ENCODE measurements at regions not wholly inside any gene's neighbourhood (a gene's known extent, or its start where the extent isn't known, plus 50 kb on each side); places are given as distances from the start of the nearest gene placed in this dataset.

GRCh38 chr4:86498863-86499166 lies 95.3 kb upstream of the PTPN13 start:
- H3K36me3 Mint-ChIP-seq (ENCODE audit: low read depth) = no peaks in the 10 kb centered on the region
- TF ChIP-seq, protein P1, sequence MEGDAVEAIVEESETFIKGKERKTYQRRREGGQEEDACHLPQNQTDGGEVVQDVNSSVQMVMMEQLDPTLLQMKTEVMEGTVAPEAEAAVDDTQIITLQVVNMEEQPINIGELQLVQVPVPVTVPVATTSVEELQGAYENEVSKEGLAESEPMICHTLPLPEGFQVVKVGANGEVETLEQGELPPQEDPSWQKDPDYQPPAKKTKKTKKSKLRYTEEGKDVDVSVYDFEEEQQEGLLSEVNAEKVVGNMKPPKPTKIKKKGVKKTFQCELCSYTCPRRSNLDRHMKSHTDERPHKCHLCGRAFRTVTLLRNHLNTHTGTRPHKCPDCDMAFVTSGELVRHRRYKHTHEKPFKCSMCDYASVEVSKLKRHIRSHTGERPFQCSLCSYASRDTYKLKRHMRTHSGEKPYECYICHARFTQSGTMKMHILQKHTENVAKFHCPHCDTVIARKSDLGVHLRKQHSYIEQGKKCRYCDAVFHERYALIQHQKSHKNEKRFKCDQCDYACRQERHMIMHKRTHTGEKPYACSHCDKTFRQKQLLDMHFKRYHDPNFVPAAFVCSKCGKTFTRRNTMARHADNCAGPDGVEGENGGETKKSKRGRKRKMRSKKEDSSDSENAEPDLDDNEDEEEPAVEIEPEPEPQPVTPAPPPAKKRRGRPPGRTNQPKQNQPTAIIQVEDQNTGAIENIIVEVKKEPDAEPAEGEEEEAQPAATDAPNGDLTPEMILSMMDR (conservative IDR thresholded peaks at IDR 0.05) = peak; percentile 7
- no peak for DNase-seq (ENCODE audit: low read depth, low spot score)

DNA sequence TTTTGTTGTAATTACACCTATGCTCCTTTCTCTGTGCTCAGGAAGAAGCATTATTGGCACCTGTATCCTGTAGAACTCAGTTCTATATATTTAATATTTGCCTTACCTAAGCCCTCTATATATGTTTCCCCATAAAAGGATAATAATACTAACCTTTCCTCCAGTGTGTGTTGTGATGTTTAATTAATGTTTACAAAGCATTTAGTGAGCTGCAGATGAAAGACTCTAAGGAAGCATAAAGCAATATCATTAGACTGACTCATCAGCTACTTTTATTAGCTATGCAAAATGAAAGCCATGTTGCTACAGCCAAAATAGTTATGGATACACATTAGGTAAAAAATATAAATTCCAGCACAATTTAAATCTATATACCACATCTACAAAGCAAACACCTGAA lies 93.6 kb upstream of the PTPN13 start:
- no peaks in the 10 kb centered on the region for H3K36me3 Mint-ChIP-seq (ENCODE audit: low read depth)
- H3K27me3 Mint-ChIP-seq (ENCODE audit: low read depth) = no peaks in the 10 kb centered on the region
- H3K4me1 Mint-ChIP-seq = peaks cover 19% of the 10 kb centered on the region
- no peak overlapping the region for H3K27ac Mint-ChIP-seq (ENCODE audit: unreplicated experiment)
- TF ChIP-seq, protein P1 (conservative IDR thresholded peaks at IDR 0.05) = no peak
- H3K9me3 Mint-ChIP-seq = no peaks in the 10 kb centered on the region
- H3K4me3 Mint-ChIP-seq = no peak overlapping the region
- no peak for DNase-seq (ENCODE audit: low read depth, low spot score)

More at GRCh38 chr4:86498863-86499166, 95.3 kb upstream of the PTPN13 start:
- Mint-ChIP-seq H3K4me1 (peaks cover 20% of the 10 kb centered on the region), H3K27me3 (ENCODE audit: low read depth) (no peaks in the 10 kb centered on the region), H3K4me3 (no peak overlapping the region), H3K9me3 (no peaks in the 10 kb centered on the region), H3K27ac (ENCODE audit: unreplicated experiment) (no peak overlapping the region)

DNA sequence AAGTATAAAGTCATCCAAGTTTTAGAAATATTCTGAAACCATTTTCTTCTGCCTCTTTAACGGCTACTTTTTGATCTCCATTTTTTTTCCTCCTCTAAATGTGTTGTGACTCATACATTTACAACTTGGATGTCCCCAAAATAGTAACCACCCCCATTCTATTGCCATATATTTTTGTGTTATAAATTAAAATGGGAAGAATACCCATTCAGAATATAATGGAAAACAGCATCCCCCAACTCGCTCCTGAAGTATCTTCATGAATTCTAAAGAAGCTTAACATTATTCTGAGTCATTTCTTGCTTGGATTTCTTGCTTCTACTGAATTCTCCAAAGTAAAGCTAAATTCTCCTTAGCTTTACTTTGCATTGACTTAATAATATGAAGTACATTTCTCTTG lies 92.0 kb upstream of the PTPN13 start:
- TF ChIP-seq, protein P1 (conservative IDR thresholded peaks at IDR 0.05) = no peak
- no peak for DNase-seq (ENCODE audit: low read depth, low spot score)
- no peak overlapping the region for H3K4me3 Mint-ChIP-seq
- no peak overlapping the region for H3K27ac Mint-ChIP-seq (ENCODE audit: unreplicated experiment)
- no peaks in the 10 kb centered on the region for H3K36me3 Mint-ChIP-seq (ENCODE audit: low read depth)
- no peaks in the 10 kb centered on the region for H3K9me3 Mint-ChIP-seq
- peaks cover 24% of the 10 kb centered on the region for H3K4me1 Mint-ChIP-seq
- H3K27me3 Mint-ChIP-seq (ENCODE audit: low read depth) = no peaks in the 10 kb centered on the region

GRCh38 chr4:86506591-86506990 lies 87.5 kb upstream of the PTPN13 start:
- Mint-ChIP-seq H3K27ac (ENCODE audit: unreplicated experiment) (no peak overlapping the region), H3K36me3 (ENCODE audit: low read depth) (no peaks in the 10 kb centered on the region), H3K4me3 (no peak overlapping the region), H3K27me3 (ENCODE audit: low read depth) (no peaks in the 10 kb centered on the region), H3K4me1 (peaks cover 23% of the 10 kb centered on the region), H3K9me3 (no peaks in the 10 kb centered on the region)
- TF ChIP-seq, protein P1 (conservative IDR thresholded peaks at IDR 0.05) = no peak
- DNase-seq (ENCODE audit: low read depth, low spot score) = no peak

GRCh38 chr4:86508436-86508835 lies 85.7 kb upstream of the PTPN13 start:
- H3K27me3 Mint-ChIP-seq (ENCODE audit: low read depth) = no peaks in the 10 kb centered on the region
- DNase-seq (ENCODE audit: low read depth, low spot score) = no peak
- H3K36me3 Mint-ChIP-seq (ENCODE audit: low read depth) = no peaks in the 10 kb centered on the region
- peaks cover 4% of the 10 kb centered on the region for H3K9me3 Mint-ChIP-seq
- TF ChIP-seq, protein P1 (conservative IDR thresholded peaks at IDR 0.05) = no peak
- H3K4me3 Mint-ChIP-seq = no peak overlapping the region
- peaks cover 23% of the 10 kb centered on the region for H3K4me1 Mint-ChIP-seq
- no peak overlapping the region for H3K27ac Mint-ChIP-seq (ENCODE audit: unreplicated experiment)

DNA sequence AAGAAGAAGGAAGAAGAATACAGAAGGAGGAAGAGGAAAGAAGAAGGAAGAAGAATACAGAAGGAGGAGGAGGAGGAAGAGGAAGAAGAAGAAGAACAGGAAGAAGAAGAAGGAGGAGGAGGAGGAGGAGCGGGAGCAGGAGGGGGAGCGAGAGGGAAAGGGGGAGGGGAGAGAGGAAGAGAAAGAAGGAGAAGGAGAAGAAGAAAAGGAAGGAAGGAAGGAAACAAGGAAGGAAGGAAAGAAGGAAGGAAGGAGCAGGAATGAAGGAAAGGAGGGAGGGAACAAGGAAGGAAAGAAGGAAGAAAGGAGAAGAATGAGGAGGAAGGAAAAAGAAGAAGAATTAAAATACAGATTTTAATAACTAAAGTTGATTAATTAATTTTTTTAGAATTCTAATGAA lies 82.5 kb upstream of the PTPN13 start:
- DNase-seq (ENCODE audit: low read depth, low spot score) = no peak
- H3K27me3 Mint-ChIP-seq (ENCODE audit: low read depth) = no peaks in the 10 kb centered on the region
- H3K4me1 Mint-ChIP-seq = peaks cover 14% of the 10 kb centered on the region
- H3K27ac Mint-ChIP-seq (ENCODE audit: unreplicated experiment) = no peak overlapping the region
- peaks cover 18% of the 10 kb centered on the region for H3K9me3 Mint-ChIP-seq
- TF ChIP-seq, protein P1 (conservative IDR thresholded peaks at IDR 0.05) = no peak
- H3K4me3 Mint-ChIP-seq = no peak overlapping the region
- peaks cover 9% of the 10 kb centered on the region for H3K36me3 Mint-ChIP-seq (ENCODE audit: low read depth)
